Stimulated activated CD4-positive, alpha-beta T cell treated with anti-CD3 and anti-CD28 coated beads, TNF-alpha, amount 100 ng/mL, for 1 hour (primary cell): ENCODE measurements at regions not wholly inside any gene's neighbourhood (a gene's known extent, or its start where the extent isn't known, plus 50 kb on each side); places are given as distances from the start of the nearest gene placed in this dataset.

Source experiments
- DNase-seq, 3 donors: peaks; one replicate each; pipeline ENCODE4 v3.0.0-alpha.2; 2020; ENCODE audit warnings: low read depth in 3 of 3, low spot score in 1 of 3

GRCh38 chr13:107133950-107134349 lies 566.0 kb upstream of the ARGLU1 start:
- no peak for DNase-seq

- no peak for DNase-seq
Measured at GRCh38 chr13:107130566-107130965, 562.6 kb upstream of the ARGLU1 start.

DNA sequence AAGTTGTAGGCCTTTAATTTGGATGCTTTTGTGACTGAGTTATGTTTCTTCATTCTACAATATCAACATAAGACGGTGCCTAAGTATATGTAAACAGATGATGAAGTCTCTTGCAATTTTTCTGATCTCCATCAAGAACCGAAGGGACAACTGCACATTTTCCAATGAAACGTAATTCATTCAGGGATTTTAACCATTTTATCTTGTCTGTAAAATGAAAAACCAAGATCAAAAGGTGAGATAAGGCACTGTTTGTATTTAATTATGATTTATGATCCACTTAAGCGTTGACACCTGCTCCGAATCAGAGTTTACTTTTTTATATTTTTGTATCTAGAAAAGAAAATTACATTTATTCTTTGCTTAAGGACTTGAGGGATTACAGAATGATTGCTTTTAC lies 556.8 kb upstream of the ARGLU1 start:
- no peak for DNase-seq

DNA sequence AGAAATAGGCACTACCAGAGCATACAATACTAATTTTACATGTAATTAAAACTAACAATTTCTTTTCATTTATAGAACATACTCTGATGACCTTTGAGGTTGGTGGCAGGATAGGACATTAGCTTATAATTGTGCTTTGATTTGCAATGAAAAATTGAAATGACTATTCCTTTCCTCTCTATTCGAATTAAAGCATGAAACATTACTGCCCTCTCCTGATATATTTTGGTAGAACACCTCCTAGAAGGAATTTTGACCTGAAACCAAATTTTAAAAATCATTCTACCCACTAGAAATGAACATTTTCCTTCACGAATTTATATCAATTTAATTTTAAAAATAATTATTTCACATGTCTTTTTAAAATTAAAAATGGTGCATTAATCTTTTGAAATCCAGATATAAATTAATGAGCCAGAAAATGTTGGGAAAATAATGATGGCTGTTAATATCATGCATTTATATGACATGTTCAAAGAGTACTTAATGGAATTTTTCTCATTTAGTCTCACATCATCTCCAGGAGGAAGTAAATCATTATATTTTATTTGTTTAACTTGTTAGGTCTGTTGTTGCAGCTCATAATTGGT lies 556.3 kb upstream of the ARGLU1 start:
- no peak for DNase-seq

DNA sequence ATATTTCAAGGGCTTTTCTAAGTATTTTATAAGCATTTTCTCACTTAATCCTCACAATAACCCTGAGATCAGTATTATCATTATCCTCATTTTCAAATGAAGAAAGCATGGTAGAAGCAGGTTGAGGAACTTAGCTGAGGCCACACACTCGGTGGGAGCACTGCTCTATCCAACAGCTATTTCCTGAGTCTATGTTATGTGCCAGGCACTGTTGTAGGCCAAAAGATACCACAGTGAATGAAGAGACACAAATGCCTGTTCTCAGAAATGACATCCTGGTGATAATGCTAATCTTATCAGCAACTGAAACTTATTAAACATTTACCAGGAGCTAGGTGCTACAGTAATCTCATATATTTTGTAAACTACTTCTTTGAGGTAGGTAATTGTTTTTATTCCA lies 553.9 kb upstream of the ARGLU1 start:
- no peak for DNase-seq

DNA sequence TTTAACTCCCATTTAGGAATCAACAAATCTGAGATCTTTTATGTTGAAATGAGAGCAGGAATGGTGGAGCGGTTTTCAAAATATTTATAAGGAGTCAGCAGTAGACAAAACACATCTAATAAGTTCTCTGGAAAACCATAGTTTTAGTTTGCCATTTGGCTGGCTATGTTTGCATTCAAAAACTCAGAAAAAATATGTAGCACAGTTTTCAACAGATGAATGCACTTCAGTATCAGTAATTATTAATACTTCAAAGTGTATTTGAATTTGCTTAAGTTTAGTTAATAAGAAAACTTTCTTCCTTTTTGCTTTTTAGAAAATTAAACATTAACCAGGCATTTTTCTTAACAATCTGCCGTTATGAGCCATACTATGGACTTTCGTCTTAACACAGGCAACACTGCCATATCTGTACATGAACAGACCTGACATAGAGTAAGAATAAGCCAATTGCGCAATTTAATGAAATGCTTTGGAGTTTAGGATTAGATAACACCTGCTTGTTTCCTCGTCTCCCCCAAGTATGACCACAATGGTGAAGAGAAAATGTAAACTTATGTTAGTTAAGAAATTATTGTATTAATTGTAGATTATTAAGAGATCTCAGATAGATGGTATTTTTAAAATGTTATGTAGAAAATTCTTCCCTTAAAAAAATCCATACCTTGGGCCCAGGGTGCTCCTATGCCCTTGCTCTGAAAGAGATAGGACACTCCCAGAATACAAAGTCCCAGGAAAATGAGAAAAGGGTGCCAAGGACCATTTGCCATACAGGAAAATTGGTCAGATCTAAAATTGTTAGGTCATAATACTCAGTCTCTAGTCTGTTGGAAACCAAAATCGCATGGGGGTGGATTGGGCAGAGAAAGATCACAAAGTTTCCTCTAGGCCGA lies 552.3 kb upstream of the ARGLU1 start:
- DNase-seq = no peak

DNA sequence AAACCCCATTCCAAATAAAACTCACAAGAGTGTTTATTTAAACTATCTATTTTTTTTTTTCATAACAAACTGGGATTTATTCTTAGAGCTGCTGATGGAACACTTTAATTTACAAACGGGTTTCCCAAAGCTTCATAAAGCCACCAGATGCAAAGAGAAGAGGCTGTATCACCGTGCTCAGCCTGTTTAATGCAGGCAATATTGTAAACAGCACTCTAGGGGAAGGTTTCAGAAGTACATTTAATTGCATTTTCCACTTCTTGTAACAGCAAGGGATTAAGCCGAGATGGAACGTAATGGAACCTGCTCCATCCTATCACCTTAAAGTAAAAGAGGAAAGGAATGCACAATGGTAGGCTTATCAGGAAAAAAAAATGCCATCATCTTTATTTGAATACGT lies 550.6 kb upstream of the ARGLU1 start:
- no peak for DNase-seq

GRCh38 chr13:107117327-107118012 lies 549.5 kb upstream of the ARGLU1 start:
- no peak for DNase-seq

DNA sequence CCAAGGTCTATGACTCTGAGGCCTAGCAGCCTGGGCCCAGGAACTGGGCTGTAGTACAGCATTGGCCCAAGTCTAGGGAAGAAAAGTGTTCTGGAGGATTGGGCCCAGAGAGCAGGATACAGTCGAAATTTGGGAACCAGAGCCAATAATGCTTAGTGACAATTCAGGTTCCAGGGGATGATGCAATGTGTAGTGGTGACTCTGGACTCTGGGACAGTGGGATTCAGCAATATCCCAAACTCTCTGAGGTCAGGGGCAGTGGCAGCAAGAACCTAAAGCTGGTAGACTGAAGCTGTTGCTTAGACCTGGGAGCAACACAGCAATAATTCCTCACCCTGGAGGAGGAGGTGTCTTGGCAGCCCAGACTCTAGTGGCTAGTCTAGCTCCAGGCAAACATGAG lies 545.5 kb upstream of the ARGLU1 start:
- no peak for DNase-seq

DNA sequence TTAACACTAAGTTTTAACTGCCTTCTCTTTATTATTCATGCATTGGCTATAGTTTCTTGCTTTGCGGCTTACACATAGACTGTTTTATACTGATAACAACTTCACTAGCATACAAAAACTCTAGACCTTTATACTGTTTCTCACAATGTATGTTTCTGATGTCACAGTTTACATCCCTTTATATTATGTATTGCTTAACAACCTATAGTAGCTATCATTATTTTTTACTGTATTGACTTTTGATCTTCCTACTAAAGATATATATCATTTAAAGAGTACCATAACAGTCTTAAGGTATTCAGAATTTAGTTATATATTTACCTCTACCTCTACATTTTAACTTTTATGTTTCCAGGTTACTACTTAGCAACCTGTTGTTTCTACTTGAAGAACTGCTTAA lies 543.3 kb upstream of the ARGLU1 start:
- DNase-seq = no peak

- no peak for DNase-seq
Measured at GRCh38 chr13:107104631-107105030, 536.7 kb upstream of the ARGLU1 start.

- no peak for DNase-seq
Measured at GRCh38 chr13:107102676-107103075, 534.7 kb upstream of the ARGLU1 start.

DNA sequence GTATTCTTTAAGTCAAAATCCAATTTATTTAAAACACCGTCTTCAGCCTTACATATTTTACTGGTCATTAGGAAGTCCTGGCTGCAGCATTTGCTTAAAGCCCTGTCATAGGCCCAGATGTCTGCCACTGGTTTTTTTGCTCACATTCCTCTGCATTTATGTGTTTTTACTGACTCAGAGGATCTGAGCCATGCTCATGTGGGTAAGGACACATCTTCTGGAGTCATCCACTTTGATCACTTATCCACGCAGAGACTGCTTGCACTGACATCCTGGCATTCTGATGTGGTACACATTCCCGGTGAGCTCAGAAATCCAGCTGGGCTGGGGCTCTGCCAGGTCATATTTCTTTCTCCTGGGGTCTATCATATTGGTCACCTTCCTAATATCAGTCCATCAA lies 531.7 kb upstream of the ARGLU1 start:
- DNase-seq = no peak

DNA sequence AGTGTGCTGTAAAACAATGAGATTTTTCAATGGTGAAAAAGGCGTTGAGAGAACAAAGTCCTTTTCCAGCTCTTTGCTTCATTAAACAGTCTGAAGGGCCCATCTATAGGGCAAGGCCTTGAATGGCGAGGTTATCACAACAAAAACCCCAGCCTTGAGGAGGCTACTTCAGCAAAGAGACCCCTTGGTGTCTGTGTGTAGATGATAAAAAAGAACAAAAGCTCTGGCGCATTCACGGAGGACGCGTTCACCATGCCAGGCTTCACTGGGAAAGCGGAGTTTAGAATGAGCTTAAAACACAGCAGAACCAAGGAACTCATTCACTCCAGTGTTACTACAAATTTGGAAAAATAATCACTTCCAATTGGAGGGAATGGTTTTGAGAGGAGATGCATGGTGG lies 530.0 kb upstream of the ARGLU1 start:
- DNase-seq = no peak

GRCh38 chr13:107095876-107096275 lies 527.9 kb upstream of the ARGLU1 start:
- no peak for DNase-seq

GRCh38 chr13:107091861-107092260 lies 523.9 kb upstream of the ARGLU1 start:
- DNase-seq = no peak

DNA sequence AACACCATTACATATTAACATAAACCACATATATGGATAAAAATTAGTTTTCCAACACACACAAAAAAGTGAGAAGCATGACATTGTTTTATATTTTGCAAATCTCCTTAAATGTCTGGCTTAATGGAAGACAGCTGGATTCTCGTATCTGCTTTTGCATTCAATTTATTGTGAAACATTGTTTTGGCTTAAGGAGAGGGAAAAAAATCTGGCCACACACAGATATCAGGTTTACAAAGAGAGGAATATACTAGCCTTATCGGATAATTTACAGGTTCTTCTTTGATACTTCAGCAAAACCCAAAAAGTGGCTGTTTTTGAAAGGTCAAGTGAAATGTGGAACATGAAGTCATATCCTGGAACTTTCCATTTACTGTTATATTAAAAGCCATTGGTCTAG lies 523.5 kb upstream of the ARGLU1 start:
- DNase-seq = no peak

GRCh38 chr13:107088061-107088460 lies 520.1 kb upstream of the ARGLU1 start:
- no peak for DNase-seq

DNA sequence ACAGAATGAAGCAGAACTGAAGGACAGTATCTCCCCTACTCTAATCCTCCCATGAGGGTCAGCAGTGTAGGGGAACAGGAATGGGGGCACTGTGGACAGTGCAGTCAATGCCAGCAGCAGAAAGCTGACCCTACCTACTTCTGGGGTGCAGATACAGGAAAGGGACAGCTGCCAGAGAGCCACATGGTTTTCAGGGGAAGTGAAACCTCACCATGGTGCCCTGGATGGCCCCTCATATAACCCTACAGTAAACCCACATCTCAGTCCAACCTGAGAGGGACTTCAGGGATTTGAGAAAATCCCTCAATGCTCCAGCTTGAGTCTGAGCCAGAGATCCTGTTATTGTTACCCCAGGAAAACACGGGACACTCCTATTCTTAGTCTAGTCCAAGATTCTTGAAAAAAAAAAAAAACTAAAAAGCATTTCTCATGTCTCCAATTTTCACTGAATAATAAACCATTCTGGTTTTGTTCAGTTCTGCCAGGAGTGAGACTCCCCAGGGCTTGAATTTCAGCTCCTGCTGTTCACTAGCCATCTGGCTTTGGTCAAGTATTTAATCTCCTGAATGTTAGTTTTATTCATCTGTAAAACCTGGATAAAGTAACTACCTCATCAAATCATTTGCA lies 511.6 kb upstream of the ARGLU1 start:
- DNase-seq = no peak

GRCh38 chr13:107078229-107078765 lies 510.4 kb upstream of the ARGLU1 start:
- DNase-seq = no peak

DNA sequence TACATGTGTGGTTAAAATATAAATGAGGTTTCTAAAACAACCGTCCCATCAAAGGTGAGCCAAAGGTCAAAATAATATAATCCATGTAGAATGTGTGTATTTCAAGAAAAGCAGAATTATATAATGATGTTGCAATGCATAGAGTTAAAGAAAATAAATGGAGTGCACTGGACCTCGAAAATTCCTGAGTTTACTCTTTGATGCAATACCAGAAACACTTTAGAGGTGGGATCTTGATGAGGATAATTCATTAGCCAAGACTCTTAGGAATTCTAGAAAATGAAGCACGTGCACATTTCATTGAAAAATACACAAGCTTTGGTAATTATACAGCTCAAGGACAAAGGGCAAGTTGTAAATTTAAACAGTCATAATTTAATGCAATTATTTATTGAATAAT lies 508.9 kb upstream of the ARGLU1 start:
- DNase-seq = no peak

GRCh38 chr13:107075576-107075975 lies 507.6 kb upstream of the ARGLU1 start:
- no peak for DNase-seq
